ENCODE measurements at regions not wholly inside any gene's neighbourhood (a gene's known extent, or its start where the extent isn't known, plus 50 kb on each side); places are given as distances from the start of the nearest gene placed in this dataset.
"Not testable (repeated sequence)": the region's sequence is repeated elsewhere in the genome, so short reads cannot be mapped to it uniquely, and the experiment has no call there.

- DNase-seq (ENCODE audit: low read depth, low spot score) (no peak), FAIRE-seq (no peak)
- H3K9me3 ChIP-seq (ENCODE audit: control insufficient read depth, low read depth, low read length): no peaks in the 10 kb centered on the region
- no peak overlapping the region for H3K4me2 ChIP-seq (ENCODE audit: control insufficient read depth, extremely low read depth, insufficient read depth, low read depth, low read length)
- no peaks in the 10 kb centered on the region for H4K20me1 ChIP-seq (ENCODE audit: control insufficient read depth, extremely low read depth, insufficient read depth, low read length)
- H2AFZ ChIP-seq (ENCODE audit: control insufficient read depth, low read length): no peak overlapping the region
- dilution Hi-C loops (cut with MboI; ENCODE audit: extremely low pct_ligation_motif_present, low sequenced_read_pairs): no loop called here
- H3K36me3 ChIP-seq (ENCODE audit: control insufficient read depth in 2 of 2, extremely low read depth in 1 of 2, insufficient read depth in 2 of 2, low read length in 2 of 2): no peaks in the 10 kb centered on the region
- H3K4me1 ChIP-seq (ENCODE audit: control insufficient read depth, extremely low read depth, insufficient read depth, low read length): no peaks in the 10 kb centered on the region
- H3K79me2 ChIP-seq (ENCODE audit: control insufficient read depth, insufficient read depth, low read length): no peaks in the 10 kb centered on the region
- H3K4me3 ChIP-seq (ENCODE audit: control insufficient read depth in 2 of 3, extremely low read depth in 1 of 3, insufficient read depth in 2 of 3, low read depth in 1 of 3, low read length in 3 of 3): no peak overlapping the region
- no peak overlapping the region for H3K9ac ChIP-seq (ENCODE audit: control insufficient read depth, extremely low read depth, insufficient read depth, low read length)
- no peaks in the 10 kb centered on the region for H3K27me3 ChIP-seq (ENCODE audit: control insufficient read depth, extremely low read depth, insufficient read depth, low read length)
- TF ChIP-seq CTCF (optimal IDR thresholded peaks at IDR 0.05 in 1 of 3, IDR thresholded peaks at IDR 0.05 in 1 of 3, conservative IDR thresholded peaks at IDR 0.05 in 1 of 3; ENCODE audit: extremely low read depth in 1 of 3, insufficient read depth in 2 of 3, low read length in 3 of 3) (no peak), EZH2 (IDR thresholded peaks at IDR 0.05; ENCODE audit: low read length) (no peak)
- H3K9me1 ChIP-seq (ENCODE audit: control insufficient read depth, extremely low read depth, insufficient read depth, low read length): no peaks in the 10 kb centered on the region
- H3K27ac ChIP-seq (ENCODE audit: control insufficient read depth, insufficient read depth, low read length): no peak overlapping the region
Measured at GRCh38 chr16:26830428-26831127, 236.1 kb upstream of the C16orf82 start.

- H3K27me3 ChIP-seq (ENCODE audit: control insufficient read depth, extremely low read depth, insufficient read depth, low read length); H3K4me2 ChIP-seq (ENCODE audit: control insufficient read depth, extremely low read depth, insufficient read depth, low read depth, low read length); H3K27ac ChIP-seq (ENCODE audit: control insufficient read depth, insufficient read depth, low read length); H3K4me1 ChIP-seq (ENCODE audit: control insufficient read depth, extremely low read depth, insufficient read depth, low read length); H4K20me1 ChIP-seq (ENCODE audit: control insufficient read depth, extremely low read depth, insufficient read depth, low read length); H3K9ac ChIP-seq (ENCODE audit: control insufficient read depth, extremely low read depth, insufficient read depth, low read length); dilution Hi-C loops (cut with MboI; ENCODE audit: extremely low pct_ligation_motif_present, low sequenced_read_pairs); DNase-seq (ENCODE audit: low read depth, low spot score); H2AFZ ChIP-seq (ENCODE audit: control insufficient read depth, low read length); FAIRE-seq; H3K36me3 ChIP-seq (ENCODE audit: control insufficient read depth in 2 of 2, extremely low read depth in 1 of 2, insufficient read depth in 2 of 2, low read length in 2 of 2); H3K9me1 ChIP-seq (ENCODE audit: control insufficient read depth, extremely low read depth, insufficient read depth, low read length); H3K79me2 ChIP-seq (ENCODE audit: control insufficient read depth, insufficient read depth, low read length); H3K4me3 ChIP-seq (ENCODE audit: control insufficient read depth in 2 of 3, extremely low read depth in 1 of 3, insufficient read depth in 2 of 3, low read depth in 1 of 3, low read length in 3 of 3); H3K9me3 ChIP-seq (ENCODE audit: control insufficient read depth, low read depth, low read length): not testable (repeated sequence)
Measured at GRCh38 chr16:26836114-26836513, 230.6 kb upstream of the C16orf82 start.

- Histone ChIP-seq H3K4me3 (ENCODE audit: control insufficient read depth in 2 of 3, extremely low read depth in 1 of 3, insufficient read depth in 2 of 3, low read depth in 1 of 3, low read length in 3 of 3) (no peak overlapping the region), H3K9ac (ENCODE audit: control insufficient read depth, extremely low read depth, insufficient read depth, low read length) (no peak overlapping the region), H2AFZ (ENCODE audit: control insufficient read depth, low read length) (no peak overlapping the region), H4K20me1 (ENCODE audit: control insufficient read depth, extremely low read depth, insufficient read depth, low read length) (no peaks in the 10 kb centered on the region), H3K79me2 (ENCODE audit: control insufficient read depth, insufficient read depth, low read length) (no peaks in the 10 kb centered on the region), H3K4me2 (ENCODE audit: control insufficient read depth, extremely low read depth, insufficient read depth, low read depth, low read length) (no peak overlapping the region), H3K4me1 (ENCODE audit: control insufficient read depth, extremely low read depth, insufficient read depth, low read length) (no peaks in the 10 kb centered on the region), H3K9me3 (ENCODE audit: control insufficient read depth, low read depth, low read length) (peaks cover 3% of the 10 kb centered on the region), H3K27me3 (ENCODE audit: control insufficient read depth, extremely low read depth, insufficient read depth, low read length) (no peaks in the 10 kb centered on the region), H3K9me1 (ENCODE audit: control insufficient read depth, extremely low read depth, insufficient read depth, low read length) (no peaks in the 10 kb centered on the region), H3K27ac (ENCODE audit: control insufficient read depth, insufficient read depth, low read length) (no peak overlapping the region), H3K36me3 (ENCODE audit: control insufficient read depth in 2 of 2, extremely low read depth in 1 of 2, insufficient read depth in 2 of 2, low read length in 2 of 2) (no peaks in the 10 kb centered on the region)
- dilution Hi-C loops (cut with MboI; ENCODE audit: extremely low pct_ligation_motif_present, low sequenced_read_pairs): no loop called here
- FAIRE-seq (no peak), DNase-seq (ENCODE audit: low read depth, low spot score) (no peak)
- TF ChIP-seq CTCF (optimal IDR thresholded peaks at IDR 0.05 in 1 of 3, IDR thresholded peaks at IDR 0.05 in 1 of 3, conservative IDR thresholded peaks at IDR 0.05 in 1 of 3; ENCODE audit: extremely low read depth in 1 of 3, insufficient read depth in 2 of 3, low read length in 3 of 3) (no peak), EZH2 (IDR thresholded peaks at IDR 0.05; ENCODE audit: low read length) (no peak)
Measured at GRCh38 chr16:26838931-26839330, 227.8 kb upstream of the C16orf82 start.
